HEK293 (cell line): ENCODE measurements at regions not wholly inside any gene's neighbourhood (a gene's known extent, or its start where the extent isn't known, plus 50 kb on each side); places are given as distances from the start of the nearest gene placed in this dataset.

Source experiments
- CTCF ChIP-seq: fragments of 450-650 bp; formaldehyde crosslinking; IDR thresholded peaks from 2 replicates; pipeline ENCODE4 v1.5.1; 2016; ENCODE audit warnings: missing biosample characterization, missing genetic modification characterization
- OSR2 ChIP-seq: fragments of 450-650 bp; formaldehyde crosslinking; IDR thresholded peaks from 2 replicates; pipeline ENCODE4 v1.5.1; 2016; ENCODE audit warnings: missing biosample characterization, missing genetic modification characterization
- PRDM4 ChIP-seq: fragments of 450-650 bp; formaldehyde crosslinking; IDR thresholded peaks from 2 replicates; pipeline ENCODE4 v1.5.1; 2017; ENCODE audit warnings: missing biosample characterization, missing genetic modification characterization
- ZNF114 ChIP-seq: fragments of 450-650 bp; formaldehyde crosslinking; IDR thresholded peaks from 2 replicates; pipeline ENCODE4 v1.5.0; 2017; ENCODE audit warnings: missing biosample characterization, missing genetic modification characterization

- no peak for TF ChIP-seq CTCF
- TF ChIP-seq OSR2 (tag by site-specific recombination): no peak
- no peak for TF ChIP-seq ZNF114 (tag by site-specific recombination)
- no peak for TF ChIP-seq PRDM4 (tag by site-specific recombination)
These were observed 260.5 kb upstream of the PITRM1 start for GRCh38 chr10:3433131-3433530.
